Astrocyte (in vitro differentiated cells and primary cell): ENCODE measurements at regions not wholly inside any gene's neighbourhood (a gene's known extent, or its start where the extent isn't known, plus 50 kb on each side); places are given as distances from the start of the nearest gene placed in this dataset.

Source experiments
- CTCF ChIP-seq: IDR thresholded peaks from 2 replicates; pipeline ENCODE4 v1.5.1; 2011; ENCODE audit warnings: low read depth, mild to moderate bottlenecking, inconsistent platforms, low read length, moderate library complexity; ENCODE audit not compliant: insufficient read depth
- EZH2 ChIP-seq: IDR thresholded peaks from 2 replicates; pipeline ENCODE4 v1.6.1; 2012; ENCODE audit warnings: mild to moderate bottlenecking, low read length, inconsistent platforms; ENCODE audit not compliant: insufficient read depth

GRCh38 chr2:152874955-152875354, 156.5 kb downstream of the ARL6IP6 start:
- TF ChIP-seq CTCF (no peak), EZH2 (no peak)
